ENCODE measurements at regions not wholly inside any gene's neighbourhood (a gene's known extent, or its start where the extent isn't known, plus 50 kb on each side); places are given as distances from the start of the nearest gene placed in this dataset.

DNA sequence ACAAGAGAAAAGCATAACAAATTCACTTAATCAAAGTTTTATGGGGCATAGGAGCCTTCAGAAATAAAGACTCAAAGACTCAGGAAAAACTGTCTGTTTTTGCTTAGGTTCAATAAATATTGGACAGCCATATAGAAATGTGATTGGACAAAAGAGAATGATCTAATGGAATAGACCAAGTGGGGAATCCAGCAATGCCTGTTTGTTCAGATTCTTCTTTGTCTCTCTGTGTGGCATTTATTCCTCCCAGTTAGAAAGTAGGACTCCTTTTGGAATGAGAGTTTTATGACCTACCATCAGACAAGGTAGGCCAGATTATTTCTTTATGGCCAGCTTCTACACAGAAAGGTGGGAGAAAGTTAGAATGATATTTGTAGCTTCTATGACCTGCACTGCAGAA lies 1460.1 kb downstream of the OTOL1 start:
- no peak for TF ChIP-seq EZH2 (IDR thresholded peaks at IDR 0.05; ENCODE audit: low read length, missing control alignments)
- TF ChIP-seq, protein P1, sequence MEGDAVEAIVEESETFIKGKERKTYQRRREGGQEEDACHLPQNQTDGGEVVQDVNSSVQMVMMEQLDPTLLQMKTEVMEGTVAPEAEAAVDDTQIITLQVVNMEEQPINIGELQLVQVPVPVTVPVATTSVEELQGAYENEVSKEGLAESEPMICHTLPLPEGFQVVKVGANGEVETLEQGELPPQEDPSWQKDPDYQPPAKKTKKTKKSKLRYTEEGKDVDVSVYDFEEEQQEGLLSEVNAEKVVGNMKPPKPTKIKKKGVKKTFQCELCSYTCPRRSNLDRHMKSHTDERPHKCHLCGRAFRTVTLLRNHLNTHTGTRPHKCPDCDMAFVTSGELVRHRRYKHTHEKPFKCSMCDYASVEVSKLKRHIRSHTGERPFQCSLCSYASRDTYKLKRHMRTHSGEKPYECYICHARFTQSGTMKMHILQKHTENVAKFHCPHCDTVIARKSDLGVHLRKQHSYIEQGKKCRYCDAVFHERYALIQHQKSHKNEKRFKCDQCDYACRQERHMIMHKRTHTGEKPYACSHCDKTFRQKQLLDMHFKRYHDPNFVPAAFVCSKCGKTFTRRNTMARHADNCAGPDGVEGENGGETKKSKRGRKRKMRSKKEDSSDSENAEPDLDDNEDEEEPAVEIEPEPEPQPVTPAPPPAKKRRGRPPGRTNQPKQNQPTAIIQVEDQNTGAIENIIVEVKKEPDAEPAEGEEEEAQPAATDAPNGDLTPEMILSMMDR (conservative IDR thresholded peaks at IDR 0.05 in 1 of 2, IDR thresholded peaks at IDR 0.05 in 1 of 2; ENCODE audit: low read depth in 1 of 2, low read length in 2 of 2), result no peak
- H3K4me1 ChIP-seq (ENCODE audit: control insufficient read depth, extremely low read depth, insufficient read depth, low read length), result no peaks in the 10 kb centered on the region
- H2AFZ ChIP-seq (ENCODE audit: low read length), result no peak overlapping the region
- no peak overlapping the region for H3K4me2 ChIP-seq (ENCODE audit: extremely low read depth, insufficient read depth, low read length)
- H3K9me3 ChIP-seq (ENCODE audit: control insufficient read depth, insufficient read depth, low read depth, low read length), result no peaks in the 10 kb centered on the region
- H3K4me3 ChIP-seq (replicated peaks in 1 of 4; ENCODE audit: control extremely low read depth in 1 of 4, insufficient read depth in 1 of 4, low read depth in 3 of 4, low read length in 4 of 4), result no peak overlapping the region
- H3K79me2 ChIP-seq (ENCODE audit: control insufficient read depth, insufficient read depth, low read length), result no peaks in the 10 kb centered on the region
- DNase-seq (ENCODE audit: low read depth in 2 of 2), result no peak
- no peak overlapping the region for H3K27ac ChIP-seq (ENCODE audit: insufficient read depth, low read length)
- no peaks in the 10 kb centered on the region for H4K20me1 ChIP-seq (ENCODE audit: control insufficient read depth, extremely low read depth, insufficient read depth, low read length)
- no peak overlapping the region for H3K9ac ChIP-seq (ENCODE audit: insufficient read depth, low read length)
- H3K36me3 ChIP-seq (ENCODE audit: control insufficient read depth, insufficient read depth, low read length), result no peaks in the 10 kb centered on the region
- no peaks in the 10 kb centered on the region for H3K27me3 ChIP-seq (ENCODE audit: control insufficient read depth, insufficient read depth, low read length)

DNA sequence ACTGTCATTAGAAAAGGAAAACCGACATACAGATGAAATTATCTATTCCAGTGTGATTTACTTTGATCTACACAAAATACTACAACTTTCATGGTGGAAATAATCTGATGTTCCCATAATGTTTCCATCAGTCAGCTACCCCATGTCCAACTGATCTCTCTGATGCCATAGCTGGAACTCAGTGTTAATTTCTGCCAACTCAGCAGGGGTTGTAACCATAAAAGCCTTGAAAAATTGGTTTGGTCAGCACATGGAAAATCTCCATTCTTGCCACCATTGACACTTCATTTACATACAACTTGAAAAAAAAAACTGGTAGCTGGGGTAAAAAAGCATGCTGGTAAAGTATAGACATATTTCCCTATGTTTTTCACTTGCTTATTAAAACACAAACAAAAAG lies 1463.7 kb downstream of the OTOL1 start:
- H3K27ac ChIP-seq (ENCODE audit: insufficient read depth, low read length), result no peak overlapping the region
- H3K79me2 ChIP-seq (ENCODE audit: control insufficient read depth, insufficient read depth, low read length), result no peaks in the 10 kb centered on the region
- H3K9me3 ChIP-seq (ENCODE audit: control insufficient read depth, insufficient read depth, low read depth, low read length), result no peaks in the 10 kb centered on the region
- no peak for DNase-seq (ENCODE audit: low read depth in 2 of 2)
- H3K4me2 ChIP-seq (ENCODE audit: extremely low read depth, insufficient read depth, low read length), result no peak overlapping the region
- TF ChIP-seq, protein P1 (conservative IDR thresholded peaks at IDR 0.05 in 1 of 2, IDR thresholded peaks at IDR 0.05 in 1 of 2; ENCODE audit: low read depth in 1 of 2, low read length in 2 of 2), result no peak
- TF ChIP-seq EZH2 (IDR thresholded peaks at IDR 0.05; ENCODE audit: low read length, missing control alignments), result no peak
- no peaks in the 10 kb centered on the region for H4K20me1 ChIP-seq (ENCODE audit: control insufficient read depth, extremely low read depth, insufficient read depth, low read length)
- no peaks in the 10 kb centered on the region for H3K36me3 ChIP-seq (ENCODE audit: control insufficient read depth, insufficient read depth, low read length)
- no peaks in the 10 kb centered on the region for H3K27me3 ChIP-seq (ENCODE audit: control insufficient read depth, insufficient read depth, low read length)
- H3K9ac ChIP-seq (ENCODE audit: insufficient read depth, low read length), result no peak overlapping the region
- no peaks in the 10 kb centered on the region for H3K4me1 ChIP-seq (ENCODE audit: control insufficient read depth, extremely low read depth, insufficient read depth, low read length)
- H3K4me3 ChIP-seq (replicated peaks in 1 of 4; ENCODE audit: control extremely low read depth in 1 of 4, insufficient read depth in 1 of 4, low read depth in 3 of 4, low read length in 4 of 4), result no peak overlapping the region
- H2AFZ ChIP-seq (ENCODE audit: low read length), result no peak overlapping the region

DNA sequence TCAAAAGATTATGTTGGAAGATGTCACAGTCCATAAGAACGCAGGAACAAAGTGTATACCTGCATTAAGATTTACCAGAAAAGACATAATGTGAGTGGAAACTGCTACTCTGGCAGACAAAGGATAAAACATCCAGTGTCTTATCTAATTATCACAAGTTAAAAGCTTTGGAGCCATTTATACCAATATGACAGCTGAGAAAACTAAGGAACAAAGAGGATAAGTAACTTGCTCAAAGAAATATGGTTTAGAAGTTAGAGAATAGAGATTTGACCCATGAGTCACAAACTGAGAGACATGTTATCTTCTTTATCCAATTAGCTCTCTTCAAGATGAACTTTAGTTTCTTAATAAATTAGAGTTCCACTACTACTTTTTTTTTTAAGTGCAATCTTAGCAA lies 1473.7 kb downstream of the OTOL1 start:
- no peak overlapping the region for H3K4me3 ChIP-seq (replicated peaks in 1 of 4; ENCODE audit: control extremely low read depth in 1 of 4, insufficient read depth in 1 of 4, low read depth in 3 of 4, low read length in 4 of 4)
- no peak for DNase-seq (ENCODE audit: low read depth in 2 of 2)
- no peaks in the 10 kb centered on the region for H3K4me1 ChIP-seq (ENCODE audit: control insufficient read depth, extremely low read depth, insufficient read depth, low read length)
- no peaks in the 10 kb centered on the region for H3K79me2 ChIP-seq (ENCODE audit: control insufficient read depth, insufficient read depth, low read length)
- no peak overlapping the region for H3K9ac ChIP-seq (ENCODE audit: insufficient read depth, low read length)
- H3K27me3 ChIP-seq (ENCODE audit: control insufficient read depth, insufficient read depth, low read length), result no peaks in the 10 kb centered on the region
- H3K36me3 ChIP-seq (ENCODE audit: control insufficient read depth, insufficient read depth, low read length), result no peaks in the 10 kb centered on the region
- H3K4me2 ChIP-seq (ENCODE audit: extremely low read depth, insufficient read depth, low read length), result no peak overlapping the region
- no peak overlapping the region for H2AFZ ChIP-seq (ENCODE audit: low read length)
- H4K20me1 ChIP-seq (ENCODE audit: control insufficient read depth, extremely low read depth, insufficient read depth, low read length), result no peaks in the 10 kb centered on the region
- TF ChIP-seq, protein P1 (conservative IDR thresholded peaks at IDR 0.05 in 1 of 2, IDR thresholded peaks at IDR 0.05 in 1 of 2; ENCODE audit: low read depth in 1 of 2, low read length in 2 of 2), result no peak
- no peak for TF ChIP-seq EZH2 (IDR thresholded peaks at IDR 0.05; ENCODE audit: low read length, missing control alignments)
- no peaks in the 10 kb centered on the region for H3K9me3 ChIP-seq (ENCODE audit: control insufficient read depth, insufficient read depth, low read depth, low read length)
- no peak overlapping the region for H3K27ac ChIP-seq (ENCODE audit: insufficient read depth, low read length)
